Right atrium auricular region (tissue), 2 donors: ENCODE measurements at regions not wholly inside any gene's neighbourhood (a gene's known extent, or its start where the extent isn't known, plus 50 kb on each side); places are given as distances from the start of the nearest gene placed in this dataset.

Experiments used
- DNase-seq: peaks from one replicate; pipeline ENCODE4 v3.0.0-alpha.2; 2019; ENCODE audit warnings: low spot score
- H3K27ac ChIP-seq, 2 donors: fragments of 200-600 bp; sonication (generic); 1 replicate in 1 of 2; 2 replicates in 1 of 2; pipeline ENCODE4 v1.5.1; 2016 to 2019
- H3K27me3 ChIP-seq, 2 donors: fragments of 200-600 bp; sonication (generic); one replicate each; pipeline versions ENCODE4 v1.5.1 to v1.6.0; 2017 to 2019
- H3K36me3 ChIP-seq: fragments of 200-600 bp; sonication (generic); one replicate; pipeline ENCODE4 v1.5.1; 2016
- H3K4me1 ChIP-seq, 2 donors: fragments of 200-600 bp; sonication (generic); one replicate each; pipeline versions ENCODE4 v1.5.1 to v1.6.0; 2017 to 2019
- H3K4me3 ChIP-seq, 2 donors: fragments of 200-600 bp; sonication (generic); 1 replicate in 1 of 2; 2 replicates in 1 of 2; pipeline ENCODE4 v1.5.1; 2017 to 2019; ENCODE audit warnings: mild to moderate bottlenecking in 1 of 2, moderate library complexity in 1 of 2
- H3K9me3 ChIP-seq, 2 donors: fragments of 200-600 bp; sonication (generic); one replicate each; pipeline ENCODE4 v1.5.1; 2019
- TF ChIP-seq, protein P1 (sequence below), 2 donors: fragments of 200-600 bp; sonication (generic); IDR thresholded peaks; one replicate each; pipeline ENCODE4 v1.5.1; 2019; ENCODE audit warnings: antibody characterized with exemption in 2 of 2

- no peak overlapping the region for H3K4me3 ChIP-seq
- TF ChIP-seq, protein P1, sequence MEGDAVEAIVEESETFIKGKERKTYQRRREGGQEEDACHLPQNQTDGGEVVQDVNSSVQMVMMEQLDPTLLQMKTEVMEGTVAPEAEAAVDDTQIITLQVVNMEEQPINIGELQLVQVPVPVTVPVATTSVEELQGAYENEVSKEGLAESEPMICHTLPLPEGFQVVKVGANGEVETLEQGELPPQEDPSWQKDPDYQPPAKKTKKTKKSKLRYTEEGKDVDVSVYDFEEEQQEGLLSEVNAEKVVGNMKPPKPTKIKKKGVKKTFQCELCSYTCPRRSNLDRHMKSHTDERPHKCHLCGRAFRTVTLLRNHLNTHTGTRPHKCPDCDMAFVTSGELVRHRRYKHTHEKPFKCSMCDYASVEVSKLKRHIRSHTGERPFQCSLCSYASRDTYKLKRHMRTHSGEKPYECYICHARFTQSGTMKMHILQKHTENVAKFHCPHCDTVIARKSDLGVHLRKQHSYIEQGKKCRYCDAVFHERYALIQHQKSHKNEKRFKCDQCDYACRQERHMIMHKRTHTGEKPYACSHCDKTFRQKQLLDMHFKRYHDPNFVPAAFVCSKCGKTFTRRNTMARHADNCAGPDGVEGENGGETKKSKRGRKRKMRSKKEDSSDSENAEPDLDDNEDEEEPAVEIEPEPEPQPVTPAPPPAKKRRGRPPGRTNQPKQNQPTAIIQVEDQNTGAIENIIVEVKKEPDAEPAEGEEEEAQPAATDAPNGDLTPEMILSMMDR (IDR thresholded peaks at IDR 0.05) = no peak
- H3K4me1 ChIP-seq = no peaks in the 10 kb centered on the region
- H3K9me3 ChIP-seq = no peaks in the 10 kb centered on the region
- DNase-seq = no peak
- H3K36me3 ChIP-seq = no peaks in the 10 kb centered on the region
- no peak overlapping the region for H3K27ac ChIP-seq
- no peaks in the 10 kb centered on the region for H3K27me3 ChIP-seq
These were observed 958.8 kb upstream of the NR2F2 start for GRCh38 chr15:95371664-95372063.

GRCh38 chr15:95375281-95375680 is 955.2 kb upstream of the NR2F2 start:
- TF ChIP-seq, protein P1 (IDR thresholded peaks at IDR 0.05) = no peak
- no peak overlapping the region for H3K4me3 ChIP-seq
- H3K9me3 ChIP-seq = no peaks in the 10 kb centered on the region
- H3K27me3 ChIP-seq = no peaks in the 10 kb centered on the region
- no peaks in the 10 kb centered on the region for H3K36me3 ChIP-seq
- DNase-seq = no peak
- no peak overlapping the region for H3K27ac ChIP-seq
- H3K4me1 ChIP-seq = no peaks in the 10 kb centered on the region

- Histone ChIP-seq H3K4me1 (no peaks in the 10 kb centered on the region), H3K27me3 (no peaks in the 10 kb centered on the region), H3K9me3 (no peaks in the 10 kb centered on the region), H3K36me3 (no peaks in the 10 kb centered on the region), H3K27ac (no peak overlapping the region), H3K4me3 (no peak overlapping the region)
- no peak for DNase-seq
- TF ChIP-seq, protein P1 (IDR thresholded peaks at IDR 0.05) = no peak
These were observed 953.1 kb upstream of the NR2F2 start for GRCh38 chr15:95377258-95377852.

- no peak overlapping the region for H3K27ac ChIP-seq
- H3K36me3 ChIP-seq = no peaks in the 10 kb centered on the region
- H3K9me3 ChIP-seq = no peaks in the 10 kb centered on the region
- H3K27me3 ChIP-seq = no peaks in the 10 kb centered on the region
- no peak for DNase-seq
- no peak overlapping the region for H3K4me3 ChIP-seq
- TF ChIP-seq, protein P1 (IDR thresholded peaks at IDR 0.05) = no peak
- peaks cover 0 to 10% of the 10 kb centered on the region in 2 donors for H3K4me1 ChIP-seq
These were observed 936.1 kb upstream of the NR2F2 start for GRCh38 chr15:95394186-95395067.

DNA sequence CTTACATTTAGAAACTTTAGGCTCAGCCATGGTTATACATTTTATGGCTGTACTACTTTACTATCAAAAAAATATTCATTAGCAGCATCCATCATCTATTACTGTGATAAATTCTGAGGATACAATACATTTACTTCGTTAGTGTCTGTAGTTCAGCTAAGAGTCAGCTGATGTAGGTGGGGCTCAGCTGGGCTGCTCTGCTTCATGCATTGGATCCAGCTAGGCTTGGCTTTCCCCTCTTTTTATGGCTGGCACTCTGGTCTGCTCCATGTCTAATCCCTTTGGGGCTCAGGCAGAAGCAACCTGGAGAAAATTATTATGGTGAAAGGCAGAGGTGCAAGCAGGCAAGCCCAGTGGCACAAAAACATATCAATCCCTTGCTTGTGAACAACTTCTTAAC is 930.1 kb upstream of the NR2F2 start:
- no peak overlapping the region for H3K27ac ChIP-seq
- no peak for DNase-seq
- TF ChIP-seq, protein P1 (IDR thresholded peaks at IDR 0.05) = no peak

More for the DNA sequence above, 930.1 kb upstream of the NR2F2 start:
- H3K27me3 ChIP-seq = no peaks in the 10 kb centered on the region
- H3K4me1 ChIP-seq = no peaks in the 10 kb centered on the region
- no peak overlapping the region for H3K4me3 ChIP-seq
- H3K9me3 ChIP-seq = no peaks in the 10 kb centered on the region
- H3K36me3 ChIP-seq = no peaks in the 10 kb centered on the region
